B cell (primary cell): ENCODE measurements at regions not wholly inside any gene's neighbourhood (a gene's known extent, or its start where the extent isn't known, plus 50 kb on each side); places are given as distances from the start of the nearest gene placed in this dataset.
"Not testable (repeated sequence)": the region's sequence is repeated elsewhere in the genome, so short reads cannot be mapped to it uniquely, and the experiment has no call there.

ENCODE experiments used
- ATAC-seq: fragments of 200-7000 bp; cut with Tn5 transposase; one replicate; pipeline ENCODE4 v1.10.0; 2021; ENCODE audit warnings: low read depth, mild to moderate bottlenecking, moderate number of reproducible peaks, moderate library complexity
- CTCF ChIA-PET: fragments of 350-600 bp; sonication (Branson Sonifier 250); formaldehyde crosslinking; loops from one replicate; lab custom pipeline; 2021; ENCODE audit warnings: antibody characterized with exemption, inconsistent platforms; lab: Charles Lee
- POLR2A ChIA-PET: fragments of 350-600 bp; sonication (Branson Sonifier 250); formaldehyde crosslinking; loops from one replicate; lab custom pipeline; 2021; ENCODE audit warnings: antibody characterized with exemption; lab: Charles Lee
- DNase-seq: peaks from one replicate; pipeline ENCODE4 v3.0.0; 2013
- H2AFZ ChIP-seq: 2 replicates; pipeline ENCODE4 v1.6.1; 2012; ENCODE audit warnings: mild to moderate bottlenecking, low read depth, low read length; ENCODE audit not compliant: insufficient read depth, poor library complexity, severe bottlenecking
- H3K27ac ChIP-seq, 2 donors: 1 replicate in 1 of 2; 2 replicates in 1 of 2; pipeline ENCODE4 v1.5.1; 2012 to 2013; ENCODE audit warnings: low read length in 2 of 2, mild to moderate bottlenecking in 2 of 2, moderate library complexity in 1 of 2
- H3K27me3 ChIP-seq, 4 experiments: fragments of 200-600 bp in 1 of 4; sonication (generic) in 1 of 4; replicated peaks in 1 of 4; 1 replicate in 2 of 4; 2 replicates in 2 of 4; pipeline versions ENCODE4 v1.6.1 to v1.7.0; 2013 to 2016; ENCODE audit warnings: low read length in 3 of 4, mild to moderate bottlenecking in 2 of 4, mixed read lengths in 1 of 4, moderate library complexity in 1 of 4; ENCODE audit not compliant: insufficient read depth in 4 of 4, control insufficient read depth in 3 of 4; ENCODE audit errors: control extremely low read depth in 1 of 4
- H3K36me3 ChIP-seq, 2 experiments: replicated peaks in 1 of 2; 1 replicate in 1 of 2; 2 replicates in 1 of 2; pipeline versions ENCODE4 v1.6.1 to v1.7.1; 2013; ENCODE audit warnings: low read length in 1 of 2; ENCODE audit not compliant: insufficient read depth in 2 of 2, control insufficient read depth in 1 of 2; ENCODE audit errors: control extremely low read depth in 1 of 2, extremely low read depth in 1 of 2
- H3K4me1 ChIP-seq, 2 donors: fragments of 200-600 bp in 1 of 2; sonication (generic) in 1 of 2; 1 replicate in 1 of 2; 2 replicates in 1 of 2; pipeline versions ENCODE4 v1.5.1 to v1.6.1; 2013 to 2017; ENCODE audit warnings: low read length in 2 of 2; ENCODE audit not compliant: control insufficient read depth in 2 of 2, insufficient read depth in 2 of 2
- H3K4me2 ChIP-seq: replicated peaks from 2 replicates; pipeline ENCODE3; 2012; ENCODE audit warnings: mild to moderate bottlenecking, low read depth, low read length; ENCODE audit not compliant: poor library complexity, severe bottlenecking
- H3K4me3 ChIP-seq, 5 experiments: fragments of 200-600 bp in 1 of 5; sonication (generic) in 1 of 5; 1 replicate in 3 of 5; 2 replicates in 2 of 5; pipeline versions ENCODE4 v1.5.1 to v1.7.0; 2011 to 2016; ENCODE audit warnings: low read length in 4 of 5, mild to moderate bottlenecking in 4 of 5, low read depth in 2 of 5, control low read depth in 1 of 5, moderate library complexity in 1 of 5; ENCODE audit not compliant: insufficient read depth in 1 of 5; ENCODE audit errors: control extremely low read depth in 1 of 5, extremely low read depth in 1 of 5
- H3K79me2 ChIP-seq: fragments of 200-600 bp; sonication (generic); one replicate; pipeline ENCODE4 v1.6.0; 2016; ENCODE audit warnings: low read length; ENCODE audit not compliant: control insufficient read depth, insufficient read depth
- H3K9ac ChIP-seq: fragments of 200-600 bp; sonication (generic); 2 replicates; pipeline ENCODE4 v1.6.1; 2017; ENCODE audit warnings: mild to moderate bottlenecking, low read length, moderate library complexity
- H3K9me3 ChIP-seq, 3 donors: one replicate each; pipeline versions ENCODE4 v1.6.1 to v1.7.1; 2013; ENCODE audit warnings: low read length in 2 of 3; ENCODE audit not compliant: control insufficient read depth in 2 of 3, insufficient read depth in 1 of 3; ENCODE audit errors: control extremely low read depth in 1 of 3
- H4K20me1 ChIP-seq: 2 replicates; pipeline ENCODE4 v1.6.0; 2012; ENCODE audit warnings: mild to moderate bottlenecking, low read length; ENCODE audit not compliant: insufficient read depth, control insufficient read depth, poor library complexity, severe bottlenecking
- H3K27ac Mint-ChIP-seq: one replicate; pipeline ENCODE4 v1.8.0; 2021; ENCODE audit warnings: mixed read lengths
- H3K27me3 Mint-ChIP-seq: one replicate; pipeline ENCODE4 v1.8.0; 2021; ENCODE audit warnings: mixed read lengths
- H3K4me1 Mint-ChIP-seq: one replicate; pipeline ENCODE4 v1.8.0; 2021; ENCODE audit warnings: mixed read lengths
- H3K4me3 Mint-ChIP-seq: one replicate; pipeline ENCODE4 v1.8.0; 2021; ENCODE audit warnings: mixed read lengths
- H3K9me3 Mint-ChIP-seq: one replicate; pipeline ENCODE4 v1.8.0; 2022; ENCODE audit warnings: mixed read lengths; ENCODE audit not compliant: insufficient read depth
- EZH2 ChIP-seq: IDR thresholded peaks from 2 replicates; pipeline ENCODE4 v1.6.1; 2012; ENCODE audit warnings: borderline replicate concordance, low read depth, mild to moderate bottlenecking, moderate library complexity, low read length; ENCODE audit not compliant: insufficient read depth, poor library complexity, severe bottlenecking
- WGBS: methylation state at CpG from one replicate; pipeline ENCODE4 v1.1.5; 2013; ENCODE audit warnings: missing lambda C conversion rate; ENCODE audit not compliant: insufficient coverage; 5-methylcytosine and 5-hydroxymethylcytosine counted together
- intact Hi-C: fragments of 100-400 bp; cut with micrococcal nuclease; formaldehyde crosslinking; loops from one replicate; pipeline ENCODE4 v1.10.0; 2022
- TF ChIP-seq, protein P1 (sequence below): fragments of 200-600 bp; IDR thresholded peaks from one replicate; pipeline ENCODE4 v1.8.0; 2022; ENCODE audit warnings: antibody characterized with exemption, mild to moderate bottlenecking

DNA sequence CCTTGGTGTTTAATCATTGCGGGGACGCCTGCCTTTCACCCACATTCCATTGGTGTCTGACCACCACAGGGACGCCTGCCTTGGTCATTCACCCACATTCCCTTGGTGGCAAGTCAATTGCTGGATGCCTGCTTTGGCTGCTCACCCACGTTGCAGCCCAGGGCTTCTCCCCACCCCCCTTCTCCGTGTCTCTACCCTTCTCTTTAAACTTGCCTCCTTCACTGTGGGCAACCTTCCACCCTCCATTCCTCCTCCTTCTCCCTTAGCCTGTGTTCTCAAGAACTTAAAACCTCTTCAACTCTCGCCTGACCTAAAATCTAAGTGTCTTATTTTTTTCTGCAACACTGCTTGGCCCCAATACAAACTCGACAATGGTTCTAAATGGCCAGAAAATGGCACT is 115.6 kb upstream of the SLC4A7 start:
- H4K20me1 ChIP-seq, H3K27me3 ChIP-seq, H3K9ac ChIP-seq, H3K9me3 ChIP-seq, H3K4me3 Mint-ChIP-seq, H3K4me3 ChIP-seq, H3K79me2 ChIP-seq, H3K36me3 ChIP-seq, H3K27ac Mint-ChIP-seq, H3K27ac ChIP-seq, H3K27me3 Mint-ChIP-seq, CTCF ChIA-PET, intact Hi-C loops, H2AFZ ChIP-seq, H3K4me1 ChIP-seq, ATAC-seq, H3K4me2 ChIP-seq, H3K9me3 Mint-ChIP-seq, POLR2A ChIA-PET, DNase-seq: not testable (repeated sequence)
- H3K4me1 Mint-ChIP-seq: peaks cover 11% of the 10 kb centered on the region
- 91% methylated on average over 7 of the region's 7 CpGs for WGBS

DNA sequence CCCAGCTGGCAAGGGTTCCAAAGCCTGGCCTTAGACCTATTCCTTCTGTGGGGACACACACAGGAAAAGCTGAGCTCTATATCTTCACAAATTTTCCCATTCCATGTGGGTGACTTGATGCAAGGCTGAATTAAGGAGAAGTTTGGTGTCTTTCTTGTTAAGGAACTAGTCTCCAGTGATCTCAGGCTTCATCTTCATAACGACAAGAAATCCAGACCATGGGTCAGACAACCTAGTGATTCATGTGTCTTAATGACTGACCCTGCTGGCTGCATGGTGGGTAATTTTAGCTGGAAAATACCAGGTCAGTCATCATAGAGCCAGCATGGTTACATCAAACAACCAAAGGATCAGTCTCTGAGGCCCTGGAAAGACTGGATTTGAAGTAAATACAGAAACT is 112.7 kb upstream of the SLC4A7 start:
- POLR2A ChIA-PET: no interaction called here
- Mint-ChIP-seq H3K9me3 (no peaks in the 10 kb centered on the region), H3K27me3 (no peaks in the 10 kb centered on the region)

More for the DNA sequence above, 112.7 kb upstream of the SLC4A7 start:
- Histone ChIP-seq H3K4me1 (peaks cover 7 to 10% of the 10 kb centered on the region in 2 donors), H3K9me3 (peaks cover 0 to 4% (median 0%) of the 10 kb centered on the region in 3 donors), H3K4me3 (no peak overlapping the region), H3K4me2 (no peak overlapping the region), H2AFZ (peak overlapping the region; percentile 14), H3K9ac (no peak overlapping the region), H3K79me2 (no peaks in the 10 kb centered on the region), H3K36me3 (no peaks in the 10 kb centered on the region), H4K20me1 (no peaks in the 10 kb centered on the region), H3K27ac (no peak overlapping the region), H3K27me3 (no peaks in the 10 kb centered on the region)
- DNase-seq: no peak
- H3K4me3 Mint-ChIP-seq: no peak overlapping the region
- ATAC-seq: no peak
- CTCF ChIA-PET: no interaction called here
- H3K27ac Mint-ChIP-seq: no peak overlapping the region
- WGBS: no CpG with 5 or more reads among the region's 1 CpG
- H3K4me1 Mint-ChIP-seq: peaks cover 14% of the 10 kb centered on the region
- intact Hi-C loops: no loop called here
- TF ChIP-seq EZH2: no peak
- TF ChIP-seq, protein P1, sequence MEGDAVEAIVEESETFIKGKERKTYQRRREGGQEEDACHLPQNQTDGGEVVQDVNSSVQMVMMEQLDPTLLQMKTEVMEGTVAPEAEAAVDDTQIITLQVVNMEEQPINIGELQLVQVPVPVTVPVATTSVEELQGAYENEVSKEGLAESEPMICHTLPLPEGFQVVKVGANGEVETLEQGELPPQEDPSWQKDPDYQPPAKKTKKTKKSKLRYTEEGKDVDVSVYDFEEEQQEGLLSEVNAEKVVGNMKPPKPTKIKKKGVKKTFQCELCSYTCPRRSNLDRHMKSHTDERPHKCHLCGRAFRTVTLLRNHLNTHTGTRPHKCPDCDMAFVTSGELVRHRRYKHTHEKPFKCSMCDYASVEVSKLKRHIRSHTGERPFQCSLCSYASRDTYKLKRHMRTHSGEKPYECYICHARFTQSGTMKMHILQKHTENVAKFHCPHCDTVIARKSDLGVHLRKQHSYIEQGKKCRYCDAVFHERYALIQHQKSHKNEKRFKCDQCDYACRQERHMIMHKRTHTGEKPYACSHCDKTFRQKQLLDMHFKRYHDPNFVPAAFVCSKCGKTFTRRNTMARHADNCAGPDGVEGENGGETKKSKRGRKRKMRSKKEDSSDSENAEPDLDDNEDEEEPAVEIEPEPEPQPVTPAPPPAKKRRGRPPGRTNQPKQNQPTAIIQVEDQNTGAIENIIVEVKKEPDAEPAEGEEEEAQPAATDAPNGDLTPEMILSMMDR: no peak
